G401.6 (cell line): ENCODE measurements at regions not wholly inside any gene's neighbourhood (a gene's known extent, or its start where the extent isn't known, plus 50 kb on each side); places are given as distances from the start of the nearest gene placed in this dataset.

Source experiments
- FAIRE-seq: peaks from 2 replicates; lab custom pipeline; 2012; peaks lifted over from hg19 to GRCh38; lab: Jason Lieb, UNC

- FAIRE-seq = no peak
These were observed 531.1 kb upstream of the ADAMTS5 start for GRCh38 chr21:27498025-27498424.

DNA sequence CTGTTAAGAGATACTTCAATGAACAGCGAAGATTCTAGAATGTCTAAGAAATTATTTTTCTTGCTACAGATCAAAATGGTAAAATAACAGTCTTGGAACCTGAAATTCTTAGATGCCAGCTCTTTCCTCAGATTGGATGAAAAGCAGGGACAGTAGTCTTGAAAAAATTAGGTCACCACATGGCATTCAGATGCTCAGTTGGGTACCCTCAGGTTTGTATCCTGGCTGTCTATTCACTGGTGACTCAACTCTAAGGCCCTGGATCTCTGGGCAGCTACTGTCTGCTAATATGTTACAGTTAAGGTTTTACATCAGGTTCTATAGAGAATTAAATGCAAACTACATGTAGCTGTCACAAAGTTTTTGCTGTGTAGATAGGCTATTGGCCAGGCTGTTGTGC lies 528.9 kb upstream of the ADAMTS5 start:
- no peak for FAIRE-seq

DNA sequence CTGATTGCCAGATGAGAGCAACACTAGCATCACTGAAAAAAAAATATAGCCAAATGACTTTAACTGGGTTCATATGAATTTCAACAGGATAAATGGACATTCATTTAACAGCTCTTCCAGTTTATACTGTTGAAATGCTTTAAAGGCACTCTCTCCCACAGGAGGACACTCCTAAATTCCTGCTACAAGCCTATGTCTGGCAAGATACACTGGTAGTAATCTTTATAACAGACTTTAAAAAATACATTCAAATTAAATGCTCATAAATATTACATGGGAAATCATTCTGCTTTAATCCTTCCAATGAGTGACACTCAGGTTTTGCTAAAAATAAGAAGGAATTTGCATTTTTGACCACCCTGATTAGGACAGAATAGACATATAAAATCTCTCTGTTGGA lies 526.7 kb upstream of the ADAMTS5 start:
- no peak for FAIRE-seq

DNA sequence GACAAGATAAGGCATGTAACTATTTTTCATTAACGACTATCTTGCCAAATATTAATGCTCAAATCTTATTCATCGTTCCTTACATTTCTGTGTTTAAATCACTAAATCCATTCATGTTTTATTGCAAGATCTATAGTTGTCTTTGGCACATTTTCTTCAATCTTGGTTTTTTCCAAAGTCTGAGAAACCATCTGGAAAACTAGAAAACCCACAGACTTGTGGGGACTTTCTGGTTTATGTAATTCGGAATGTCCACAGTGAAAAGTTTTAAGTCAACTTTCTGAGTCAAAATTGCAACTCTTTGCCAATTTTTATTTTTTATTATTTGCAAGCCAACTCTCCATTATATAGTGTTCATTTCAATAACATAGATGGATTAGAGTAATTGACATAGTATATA lies 520.8 kb upstream of the ADAMTS5 start:
- no peak for FAIRE-seq

DNA sequence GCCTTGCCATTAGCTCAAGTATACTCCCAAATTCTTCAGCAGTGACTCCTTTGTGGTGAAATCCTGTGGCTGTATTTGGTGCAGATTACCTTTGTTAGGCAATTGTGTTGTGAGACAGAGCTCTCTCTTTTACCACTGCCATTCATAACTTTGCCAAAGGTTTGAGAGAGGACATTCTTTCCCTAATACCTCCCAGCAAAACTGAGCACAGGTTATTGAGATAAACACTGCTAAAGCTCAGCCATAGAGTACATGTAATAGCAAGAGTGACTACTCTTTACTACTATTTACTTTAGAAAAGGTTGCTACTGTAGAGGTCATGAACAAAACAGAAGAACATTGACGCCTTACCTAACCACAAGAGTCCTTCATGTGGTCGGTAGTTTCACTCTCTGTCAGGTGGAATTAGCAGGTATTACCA lies 514.0 kb upstream of the ADAMTS5 start:
- no peak for FAIRE-seq

DNA sequence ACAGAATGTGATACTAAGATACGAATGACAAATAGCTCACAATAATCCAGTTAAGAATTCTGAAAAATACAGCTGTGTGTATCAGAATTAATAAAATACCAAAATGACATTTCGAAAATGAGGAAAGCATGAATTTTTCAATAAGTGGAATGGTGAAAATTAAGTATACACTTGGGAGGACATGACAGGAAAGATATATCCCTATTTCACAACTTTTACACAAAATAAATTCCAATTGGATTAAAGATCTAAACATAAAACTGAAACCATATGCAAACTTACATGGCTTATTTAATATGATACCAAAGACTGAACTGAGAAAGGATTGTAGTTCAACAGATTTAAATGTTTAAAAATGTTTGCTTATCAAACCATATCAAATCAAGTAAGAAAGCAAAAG lies 510.4 kb upstream of the ADAMTS5 start:
- no peak for FAIRE-seq

- FAIRE-seq = no peak
These were observed 509.8 kb upstream of the ADAMTS5 start for GRCh38 chr21:27476696-27477095.

- no peak for FAIRE-seq
These were observed 508.6 kb upstream of the ADAMTS5 start for GRCh38 chr21:27475363-27475955.

- no peak for FAIRE-seq
These were observed 500.5 kb upstream of the ADAMTS5 start for GRCh38 chr21:27467366-27467765.

DNA sequence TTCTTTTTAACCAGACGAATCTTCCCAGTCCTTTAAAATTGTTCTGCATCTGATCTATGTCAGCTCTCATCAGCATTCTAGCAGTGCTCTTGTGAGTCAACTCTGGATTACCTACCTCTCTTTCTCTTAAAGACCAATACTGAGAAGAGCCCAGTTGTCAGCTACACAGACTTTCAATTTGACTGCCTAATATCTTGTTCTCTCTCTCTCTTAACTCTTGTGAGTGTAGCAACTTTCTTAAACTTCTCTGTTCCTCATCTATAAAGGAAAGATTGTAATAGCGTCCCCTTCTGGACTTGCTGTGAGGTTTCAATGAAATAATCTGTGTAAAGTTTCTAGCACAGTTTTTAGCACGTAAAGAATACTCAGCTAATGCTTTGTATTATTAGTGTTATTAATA lies 499.3 kb upstream of the ADAMTS5 start:
- FAIRE-seq = no peak

DNA sequence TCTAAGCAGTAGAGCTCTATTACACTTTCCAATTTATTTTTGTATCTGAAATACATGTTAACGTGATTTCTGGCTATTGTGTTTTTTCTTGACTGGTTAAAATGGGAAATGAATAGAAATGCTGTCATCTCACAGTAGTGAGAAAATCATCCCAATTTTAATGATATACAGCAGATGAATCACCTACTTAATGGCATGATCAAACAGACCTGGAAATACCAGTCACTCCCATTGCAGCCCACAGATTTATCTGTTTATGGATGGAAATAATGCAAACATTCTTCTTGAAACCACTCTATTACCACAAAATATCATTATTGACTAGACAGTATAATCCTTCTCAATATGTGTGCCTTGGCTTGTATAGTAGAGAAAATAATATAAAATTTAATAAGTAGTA lies 497.8 kb upstream of the ADAMTS5 start:
- no peak for FAIRE-seq

DNA sequence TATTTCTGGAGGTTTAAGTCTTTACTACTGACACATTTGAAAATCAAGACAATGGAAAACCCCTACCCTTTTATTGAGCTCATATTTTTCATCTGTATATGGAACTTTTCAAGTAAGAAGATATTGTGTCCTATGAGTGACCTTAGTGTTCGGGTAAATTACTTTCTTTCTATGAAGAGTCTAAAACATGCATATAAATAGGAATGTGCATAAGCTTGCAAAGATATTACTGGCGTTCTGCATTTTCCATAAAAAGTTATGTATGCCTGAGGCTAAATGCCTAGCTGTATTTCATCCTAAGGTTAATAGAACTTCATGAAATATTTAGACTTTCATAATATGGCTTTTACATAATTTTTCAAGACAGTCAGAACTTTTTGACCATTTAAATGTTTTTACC lies 495.8 kb upstream of the ADAMTS5 start:
- FAIRE-seq = no peak

DNA sequence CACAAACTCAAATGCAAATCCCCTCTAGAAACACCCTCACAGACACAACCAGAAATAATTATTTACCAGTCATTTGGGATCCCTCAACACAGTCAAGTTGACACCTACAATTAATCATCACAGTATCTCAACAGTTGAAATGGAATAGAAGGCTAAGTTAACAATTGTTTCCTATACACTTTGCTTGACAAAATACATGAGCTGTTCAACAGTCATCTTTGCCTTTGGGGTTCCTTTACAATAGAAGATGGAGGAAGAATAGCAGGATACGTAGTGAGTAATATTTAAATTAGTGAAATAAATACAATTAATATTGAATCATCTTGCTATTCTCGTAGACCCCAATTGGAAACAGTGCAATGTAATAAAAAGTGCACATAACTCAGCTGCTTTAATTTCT lies 487.3 kb upstream of the ADAMTS5 start:
- no peak for FAIRE-seq

DNA sequence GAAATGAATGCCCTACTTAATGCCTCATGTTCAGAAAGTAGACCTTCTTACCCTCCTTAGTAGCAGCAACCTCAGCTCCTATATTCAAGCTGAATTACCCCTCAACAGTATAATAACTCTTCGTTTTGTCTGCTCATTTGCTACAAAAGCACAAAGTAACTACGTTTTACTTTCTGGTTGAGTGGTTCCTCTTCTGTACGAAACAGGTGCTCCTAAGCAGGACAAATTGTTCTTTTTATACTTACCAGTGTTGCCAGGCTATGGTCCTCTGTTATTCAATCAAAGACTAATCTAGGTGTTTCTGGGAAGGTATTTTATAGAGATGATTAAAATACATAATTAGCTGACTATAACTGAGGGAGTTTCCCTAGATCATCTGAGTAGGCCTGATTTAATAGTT lies 484.2 kb upstream of the ADAMTS5 start:
- no peak for FAIRE-seq

GRCh38 chr21:27450216-27450615 lies 483.3 kb upstream of the ADAMTS5 start:
- FAIRE-seq = no peak

DNA sequence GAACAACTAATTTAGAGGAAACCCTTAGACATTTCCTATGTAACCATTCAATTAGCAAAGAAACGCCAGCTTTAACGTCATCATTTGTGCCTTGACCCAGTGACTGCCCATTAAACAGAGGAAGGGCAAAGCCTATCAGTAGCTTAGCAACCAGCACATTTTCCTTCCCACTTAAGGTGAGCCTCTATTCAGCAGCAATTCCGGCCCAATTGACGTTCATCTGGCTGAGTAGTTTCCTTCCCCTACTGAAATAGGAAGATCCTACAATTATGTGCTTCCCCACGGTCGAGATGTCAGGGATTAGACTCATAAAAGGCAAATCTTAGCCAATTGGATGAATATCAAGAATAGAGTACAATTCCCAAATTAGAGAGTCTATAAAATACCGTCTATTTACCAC lies 482.1 kb upstream of the ADAMTS5 start:
- FAIRE-seq = no peak

- FAIRE-seq = no peak
These were observed 481.0 kb upstream of the ADAMTS5 start for GRCh38 chr21:27447843-27448242.

DNA sequence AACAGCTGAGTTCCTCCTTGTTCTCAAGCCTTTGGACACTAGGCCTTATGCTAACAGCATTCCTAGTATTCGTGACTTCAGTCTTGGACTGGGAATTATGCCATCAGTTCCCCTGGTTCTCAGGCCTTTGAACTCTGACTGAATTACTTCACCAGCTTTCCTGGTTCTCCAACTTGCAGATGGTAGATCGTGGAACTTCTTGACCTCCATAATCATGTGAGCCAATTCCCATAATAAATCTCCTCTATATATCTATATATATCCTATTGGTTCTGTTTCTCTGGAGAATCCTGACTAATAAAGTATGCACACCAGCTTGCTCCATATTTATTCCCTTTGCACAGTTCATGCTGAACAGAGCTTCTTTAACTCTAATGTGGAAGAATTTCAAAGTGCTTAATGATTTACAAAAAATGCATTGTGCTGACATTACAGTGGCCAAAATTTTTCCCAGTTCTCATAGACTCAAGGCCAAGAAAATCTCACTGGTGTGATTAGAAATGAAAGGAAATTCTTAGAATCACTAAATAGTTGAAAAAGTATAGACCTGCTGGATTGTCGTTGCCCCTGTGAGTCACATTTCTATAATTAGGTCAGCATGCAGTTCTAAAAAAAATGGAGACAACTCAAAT lies 462.9 kb upstream of the ADAMTS5 start:
- FAIRE-seq = no peak

DNA sequence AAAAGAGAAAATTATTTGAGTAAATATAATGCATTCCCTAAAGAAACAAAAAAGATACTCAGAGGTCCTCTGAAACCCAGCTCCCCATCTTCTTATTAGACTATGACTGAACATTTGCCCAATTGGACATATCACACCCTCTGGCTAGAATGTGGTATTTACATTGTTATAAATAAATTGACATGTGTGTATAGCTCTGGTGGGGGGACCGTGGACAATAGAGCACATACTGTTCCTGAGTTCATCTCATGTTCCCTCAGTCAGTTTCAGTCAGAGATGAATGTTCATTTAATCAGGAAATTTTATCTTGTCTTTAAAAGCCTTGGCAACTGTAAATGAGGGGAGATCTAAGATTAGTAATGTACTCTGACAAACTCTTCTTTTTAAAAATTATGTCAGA lies 459.3 kb upstream of the ADAMTS5 start:
- no peak for FAIRE-seq

GRCh38 chr21:27425574-27425973 lies 458.7 kb upstream of the ADAMTS5 start:
- FAIRE-seq = no peak

GRCh38 chr21:27425172-27425571 lies 458.3 kb upstream of the ADAMTS5 start:
- FAIRE-seq = no peak

DNA sequence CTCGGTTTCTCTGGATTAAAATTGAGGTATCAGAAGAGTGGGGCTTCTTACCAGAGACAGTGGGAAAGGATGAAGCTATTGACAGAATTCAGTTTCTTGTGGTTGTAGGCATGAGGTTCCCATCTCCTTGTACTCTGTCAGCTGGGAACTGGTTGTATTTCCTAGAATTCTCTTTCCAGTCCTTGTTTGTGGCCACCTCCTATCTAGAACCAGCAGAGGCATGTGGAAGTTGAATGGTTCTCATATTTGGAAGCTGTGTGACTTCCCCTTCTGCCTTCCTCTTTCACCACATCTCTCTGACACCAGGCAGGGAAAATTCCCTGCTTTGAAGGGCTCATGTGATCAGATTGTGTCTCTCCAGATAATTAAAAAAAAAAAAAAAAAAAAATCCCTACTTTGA lies 457.7 kb upstream of the ADAMTS5 start:
- FAIRE-seq = no peak

- FAIRE-seq = no peak
These were observed 457.2 kb upstream of the ADAMTS5 start for GRCh38 chr21:27423906-27424595.

DNA sequence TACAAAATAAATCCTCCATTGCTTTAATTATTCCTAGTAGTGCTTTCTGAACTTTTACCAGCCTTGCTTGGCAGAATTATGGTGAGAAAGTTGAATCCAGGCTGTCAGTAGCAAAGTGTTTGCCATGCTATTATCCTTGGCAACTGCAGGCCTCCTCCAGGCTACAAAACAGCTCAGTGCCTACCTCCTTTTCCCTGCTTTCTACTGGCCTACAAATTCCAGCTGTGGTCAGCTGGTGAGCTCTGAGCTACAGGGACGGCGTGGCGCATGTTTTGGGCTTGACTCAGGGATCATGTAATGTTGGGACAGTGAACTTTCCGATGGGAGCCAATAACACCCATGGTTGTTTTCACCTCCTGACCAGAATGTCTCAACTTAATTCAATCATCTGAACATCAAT lies 456.1 kb upstream of the ADAMTS5 start:
- no peak for FAIRE-seq
